ENCODE measurements at regions not wholly inside any gene's neighbourhood (a gene's known extent, or its start where the extent isn't known, plus 50 kb on each side); places are given as distances from the start of the nearest gene placed in this dataset.

DNA sequence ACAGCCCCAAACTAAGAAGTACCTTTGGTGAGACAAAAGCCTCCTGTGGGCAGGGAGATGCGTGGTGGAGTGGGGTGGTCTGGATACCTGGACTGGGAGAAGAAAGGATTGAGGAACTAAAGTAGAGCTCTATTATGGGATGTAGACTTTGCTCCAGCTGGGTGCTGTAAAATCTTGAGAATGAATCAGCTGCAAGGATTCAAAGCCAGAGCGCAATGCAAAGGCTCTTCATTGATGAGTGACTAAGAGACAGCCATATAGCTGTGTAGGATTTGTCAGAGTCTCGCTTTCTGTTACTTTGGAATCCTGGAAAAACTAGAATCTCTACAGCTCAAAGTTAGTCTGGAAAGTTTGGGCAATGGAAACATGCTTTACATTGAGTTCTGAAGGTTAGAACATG lies 159.9 kb downstream of the TAF11L14 start:
- Mint-ChIP-seq H3K27ac (no peak overlapping the region), H3K4me3 (no peak overlapping the region), H3K36me3 (ENCODE audit: low read depth) (no peaks in the 10 kb centered on the region), H3K9me3 (no peaks in the 10 kb centered on the region), H3K27me3 (ENCODE audit: low read depth) (no peaks in the 10 kb centered on the region), H3K4me1 (no peaks in the 10 kb centered on the region)
- TF ChIP-seq, protein P1, sequence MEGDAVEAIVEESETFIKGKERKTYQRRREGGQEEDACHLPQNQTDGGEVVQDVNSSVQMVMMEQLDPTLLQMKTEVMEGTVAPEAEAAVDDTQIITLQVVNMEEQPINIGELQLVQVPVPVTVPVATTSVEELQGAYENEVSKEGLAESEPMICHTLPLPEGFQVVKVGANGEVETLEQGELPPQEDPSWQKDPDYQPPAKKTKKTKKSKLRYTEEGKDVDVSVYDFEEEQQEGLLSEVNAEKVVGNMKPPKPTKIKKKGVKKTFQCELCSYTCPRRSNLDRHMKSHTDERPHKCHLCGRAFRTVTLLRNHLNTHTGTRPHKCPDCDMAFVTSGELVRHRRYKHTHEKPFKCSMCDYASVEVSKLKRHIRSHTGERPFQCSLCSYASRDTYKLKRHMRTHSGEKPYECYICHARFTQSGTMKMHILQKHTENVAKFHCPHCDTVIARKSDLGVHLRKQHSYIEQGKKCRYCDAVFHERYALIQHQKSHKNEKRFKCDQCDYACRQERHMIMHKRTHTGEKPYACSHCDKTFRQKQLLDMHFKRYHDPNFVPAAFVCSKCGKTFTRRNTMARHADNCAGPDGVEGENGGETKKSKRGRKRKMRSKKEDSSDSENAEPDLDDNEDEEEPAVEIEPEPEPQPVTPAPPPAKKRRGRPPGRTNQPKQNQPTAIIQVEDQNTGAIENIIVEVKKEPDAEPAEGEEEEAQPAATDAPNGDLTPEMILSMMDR (IDR thresholded peaks at IDR 0.05; ENCODE audit: unreplicated experiment in 3 of 3) = no peak

DNA sequence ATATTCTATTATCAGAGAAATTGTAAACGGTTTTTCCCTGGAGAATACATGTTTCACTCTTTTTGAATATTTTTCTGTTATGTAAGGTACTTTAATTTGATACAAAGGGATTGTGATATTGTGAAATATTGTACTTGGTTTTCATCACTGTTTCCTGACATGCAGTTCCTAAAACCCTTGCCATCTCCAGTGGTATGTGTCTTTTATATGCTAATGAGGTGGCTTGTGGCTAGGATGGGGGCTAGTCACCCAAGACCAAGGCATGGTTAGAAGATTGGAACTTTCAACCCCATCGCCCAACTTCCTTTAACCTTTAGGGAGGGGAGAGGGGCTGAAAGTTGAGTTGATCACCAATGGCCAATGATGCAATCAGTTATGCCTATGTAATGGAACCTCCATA lies 160.6 kb downstream of the TAF11L14 start:
- Mint-ChIP-seq H3K27me3 (ENCODE audit: low read depth) (no peaks in the 10 kb centered on the region), H3K4me3 (no peak overlapping the region), H3K36me3 (ENCODE audit: low read depth) (no peaks in the 10 kb centered on the region), H3K27ac (no peak overlapping the region), H3K4me1 (no peaks in the 10 kb centered on the region), H3K9me3 (no peaks in the 10 kb centered on the region)
- TF ChIP-seq, protein P1 (IDR thresholded peaks at IDR 0.05; ENCODE audit: unreplicated experiment in 3 of 3) = no peak

- no peaks in the 10 kb centered on the region for H3K36me3 Mint-ChIP-seq (ENCODE audit: low read depth)
- TF ChIP-seq, protein P1 (IDR thresholded peaks at IDR 0.05; ENCODE audit: unreplicated experiment in 3 of 3) = no peak
- H3K9me3 Mint-ChIP-seq = no peaks in the 10 kb centered on the region
Observed at GRCh38 chr5:17796142-17796541, 161.9 kb downstream of the TAF11L14 start.

DNA sequence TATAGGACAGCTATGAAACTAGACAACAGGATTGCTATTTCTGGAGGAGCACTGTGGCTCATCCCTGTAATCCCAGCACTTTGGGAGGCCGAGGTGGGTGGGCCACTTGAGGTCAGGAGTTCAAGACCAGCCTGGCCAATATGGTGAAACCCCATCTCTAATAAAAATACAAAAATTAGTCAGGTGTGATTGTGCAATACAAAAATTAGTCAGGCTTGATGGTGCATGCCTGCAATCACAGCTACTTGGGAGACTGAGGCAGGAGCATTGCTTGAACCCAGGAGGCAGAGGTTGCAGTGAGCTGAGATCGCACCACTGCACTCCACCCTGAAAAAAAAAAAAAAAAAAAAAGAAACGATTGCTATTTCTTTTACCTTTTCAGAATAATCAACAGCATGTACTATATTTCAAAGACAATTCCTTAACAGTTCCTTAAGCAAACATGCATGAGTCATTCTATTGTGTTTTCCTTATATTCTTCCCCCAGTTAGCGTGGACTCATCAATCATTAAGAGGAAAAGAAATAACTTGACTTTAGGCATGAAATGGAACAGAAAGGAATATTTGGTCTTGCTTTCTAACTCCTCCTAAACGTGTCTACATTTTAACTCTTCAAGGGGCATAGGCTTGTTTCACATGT lies 162.6 kb downstream of the TAF11L14 start:
- Mint-ChIP-seq H3K4me3 (no peak overlapping the region), H3K4me1 (no peaks in the 10 kb centered on the region), H3K27ac (no peak overlapping the region), H3K27me3 (ENCODE audit: low read depth) (no peaks in the 10 kb centered on the region), H3K36me3 (ENCODE audit: low read depth) (no peaks in the 10 kb centered on the region), H3K9me3 (no peaks in the 10 kb centered on the region)
- TF ChIP-seq, protein P1 (IDR thresholded peaks at IDR 0.05; ENCODE audit: unreplicated experiment in 3 of 3) = no peak

More at GRCh38 chr5:17796142-17796541, 161.9 kb downstream of the TAF11L14 start:
- no peaks in the 10 kb centered on the region for H3K27me3 Mint-ChIP-seq (ENCODE audit: low read depth)
- no peak overlapping the region for H3K27ac Mint-ChIP-seq
- H3K4me3 Mint-ChIP-seq = no peak overlapping the region
- no peaks in the 10 kb centered on the region for H3K4me1 Mint-ChIP-seq

DNA sequence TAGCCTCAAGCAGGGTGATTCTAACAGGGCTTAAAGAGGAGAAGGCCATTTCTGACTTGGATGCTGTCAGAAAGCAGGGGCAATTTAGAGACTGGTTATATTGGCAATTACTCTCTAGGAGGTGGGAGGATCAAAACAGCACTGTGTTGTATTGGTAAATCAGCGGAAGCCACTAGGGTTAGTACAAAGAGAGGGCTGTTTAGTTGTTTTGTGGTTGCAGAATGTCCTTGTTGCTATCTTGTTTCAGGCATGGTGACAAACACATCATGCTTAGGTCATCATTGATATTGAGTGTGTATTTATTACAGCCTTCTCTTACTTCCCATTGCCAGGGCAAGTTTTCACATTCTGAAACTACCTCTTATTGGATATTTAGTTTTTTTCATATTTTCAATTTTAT lies 165.3 kb downstream of the TAF11L14 start:
- no peak overlapping the region for H3K4me3 Mint-ChIP-seq
- no peaks in the 10 kb centered on the region for H3K9me3 Mint-ChIP-seq
- H3K27ac Mint-ChIP-seq = no peak overlapping the region
- peaks cover 17% of the 10 kb centered on the region for H3K4me1 Mint-ChIP-seq
- no peaks in the 10 kb centered on the region for H3K36me3 Mint-ChIP-seq (ENCODE audit: low read depth)
- TF ChIP-seq, protein P1 (IDR thresholded peaks at IDR 0.05; ENCODE audit: unreplicated experiment in 3 of 3) = no peak
- H3K27me3 Mint-ChIP-seq (ENCODE audit: low read depth) = no peaks in the 10 kb centered on the region

DNA sequence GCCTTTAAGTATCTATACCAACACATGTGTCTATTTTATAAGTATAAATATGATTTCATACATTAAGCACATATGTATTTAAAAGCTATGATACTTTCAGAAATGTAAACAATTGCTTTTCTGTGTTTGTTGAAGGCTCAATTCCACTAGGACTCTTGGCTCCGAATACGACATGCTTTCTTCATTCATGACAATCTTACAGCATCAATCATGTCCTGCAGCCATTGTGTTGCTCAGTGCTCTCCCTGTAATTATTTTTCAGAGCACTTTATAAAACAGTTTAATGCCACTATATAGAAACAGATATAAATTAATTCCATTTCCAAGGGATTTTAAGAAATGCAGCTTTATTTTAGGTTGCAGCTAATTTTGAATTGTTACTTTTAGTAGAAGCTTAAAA lies 167.3 kb downstream of the TAF11L14 start:
- Mint-ChIP-seq H3K9me3 (no peaks in the 10 kb centered on the region), H3K36me3 (ENCODE audit: low read depth) (no peaks in the 10 kb centered on the region), H3K27ac (no peak overlapping the region), H3K27me3 (ENCODE audit: low read depth) (no peaks in the 10 kb centered on the region), H3K4me3 (no peak overlapping the region), H3K4me1 (peaks cover 17% of the 10 kb centered on the region)
- TF ChIP-seq, protein P1 (IDR thresholded peaks at IDR 0.05; ENCODE audit: unreplicated experiment in 3 of 3) = no peak
